ENCODE measurements at regions not wholly inside any gene's neighbourhood (a gene's known extent, or its start where the extent isn't known, plus 50 kb on each side); places are given as distances from the start of the nearest gene placed in this dataset.

DNA sequence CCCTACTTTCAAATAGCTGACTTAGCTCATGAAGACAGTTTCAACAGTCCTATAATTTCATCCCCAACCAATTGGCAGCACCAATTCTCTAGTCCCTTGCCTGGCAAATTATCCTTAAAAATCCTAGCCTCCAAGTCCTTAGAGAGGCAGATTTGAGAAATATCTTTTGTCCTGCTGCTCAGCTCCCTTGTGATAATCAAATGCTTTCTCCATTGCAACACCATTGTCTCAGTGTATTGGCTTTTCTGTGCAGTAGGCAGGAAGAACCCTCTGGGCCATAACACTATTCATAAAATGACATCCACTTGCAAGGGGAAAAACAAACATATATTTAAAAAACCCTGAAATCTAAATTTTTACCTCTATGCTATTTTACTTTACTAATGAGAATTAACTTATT lies 89.6 kb downstream of the AASDHPPT start:
- TF ChIP-seq, protein P1, sequence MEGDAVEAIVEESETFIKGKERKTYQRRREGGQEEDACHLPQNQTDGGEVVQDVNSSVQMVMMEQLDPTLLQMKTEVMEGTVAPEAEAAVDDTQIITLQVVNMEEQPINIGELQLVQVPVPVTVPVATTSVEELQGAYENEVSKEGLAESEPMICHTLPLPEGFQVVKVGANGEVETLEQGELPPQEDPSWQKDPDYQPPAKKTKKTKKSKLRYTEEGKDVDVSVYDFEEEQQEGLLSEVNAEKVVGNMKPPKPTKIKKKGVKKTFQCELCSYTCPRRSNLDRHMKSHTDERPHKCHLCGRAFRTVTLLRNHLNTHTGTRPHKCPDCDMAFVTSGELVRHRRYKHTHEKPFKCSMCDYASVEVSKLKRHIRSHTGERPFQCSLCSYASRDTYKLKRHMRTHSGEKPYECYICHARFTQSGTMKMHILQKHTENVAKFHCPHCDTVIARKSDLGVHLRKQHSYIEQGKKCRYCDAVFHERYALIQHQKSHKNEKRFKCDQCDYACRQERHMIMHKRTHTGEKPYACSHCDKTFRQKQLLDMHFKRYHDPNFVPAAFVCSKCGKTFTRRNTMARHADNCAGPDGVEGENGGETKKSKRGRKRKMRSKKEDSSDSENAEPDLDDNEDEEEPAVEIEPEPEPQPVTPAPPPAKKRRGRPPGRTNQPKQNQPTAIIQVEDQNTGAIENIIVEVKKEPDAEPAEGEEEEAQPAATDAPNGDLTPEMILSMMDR (IDR thresholded peaks at IDR 0.05): no peak
- TF ChIP-seq ZFX (IDR thresholded peaks at IDR 0.05; ENCODE audit: borderline replicate concordance): no peak

Data from 22Rv1 (cell line).